GM12878 (cell line): ENCODE measurements at regions not wholly inside any gene's neighbourhood (a gene's known extent, or its start where the extent isn't known, plus 50 kb on each side); places are given as distances from the start of the nearest gene placed in this dataset.

Source experiments
- ATAC-seq: fragments of 200-7000 bp; cut with Tn5 transposase; 3 replicates; pipeline ENCODE4 v1.9.1; 2020; ENCODE audit warnings: mild to moderate bottlenecking, moderate library complexity
- BruUV-seq: library from RNA; stranded (reverse); fragments of 400-500 nt; replicated peaks from 2 replicates; lab custom pipeline; 2021; lab: Mats Ljungman, UMichigan
- CTCF ChIA-PET: fragments of 300-600 bp; sonication (Branson Sonifier 250); formaldehyde crosslinking; extraction: SDS; loops from one replicate; lab custom pipeline; 2021; ENCODE audit warnings: inconsistent platforms; lab: Yijun Ruan, JAX
- POLR2A ChIA-PET: fragments of 350-600 bp; formaldehyde crosslinking; extraction: SDS; loops from one replicate; lab custom pipeline; 2021; ENCODE audit warnings: inconsistent platforms; lab: Charles Lee
- RAD21 ChIA-PET: fragments of 300-600 bp; sonication (Branson Sonifier 250); formaldehyde crosslinking; loops from one replicate; lab custom pipeline; 2023; ENCODE audit warnings: antibody characterized with exemption; ENCODE audit not compliant: unreplicated experiment; lab: Charles Lee
- SMC1A ChIA-PET: fragments of 300-600 bp; sonication (Branson Sonifier 250); formaldehyde crosslinking; loops from one replicate; lab custom pipeline; 2023; ENCODE audit not compliant: unreplicated experiment, uncharacterized antibody; lab: Charles Lee
- DNase-seq: peaks from one replicate; pipeline ENCODE4 v3.0.0-alpha.2; 2011; ENCODE audit warnings: low read depth, low spot score
- FAIRE-seq: peaks from 3 replicates; lab custom pipeline; 2011; peaks lifted over from hg19 to GRCh38; lab: Jason Lieb, UNC
- H2AFZ ChIP-seq: 2 replicates; pipeline ENCODE4 v1.6.0; 2011; ENCODE audit warnings: low read depth, low read length, control low read depth; ENCODE audit not compliant: control insufficient read depth
- H3K27ac ChIP-seq: 2 replicates; pipeline ENCODE4 v1.5.1; 2011; ENCODE audit warnings: control low read depth; ENCODE audit not compliant: control insufficient read depth, insufficient read depth
- H3K27me3 ChIP-seq, 2 experiments: replicated peaks in 1 of 2; 2 replicates each; pipeline versions ENCODE4 v1.6.0 to v1.6.1; 2011; ENCODE audit warnings: low read length in 1 of 2; ENCODE audit not compliant: control insufficient read depth in 2 of 2, insufficient read depth in 2 of 2
- H3K36me3 ChIP-seq, 2 experiments: 2 replicates each; pipeline ENCODE4 v1.5.1; 2011; ENCODE audit warnings: low read length in 1 of 2; ENCODE audit not compliant: control insufficient read depth in 2 of 2, insufficient read depth in 2 of 2
- H3K4me1 ChIP-seq: 2 replicates; pipeline ENCODE4 v1.6.1; 2011; ENCODE audit warnings: mild to moderate bottlenecking, low read length, moderate library complexity, mixed read lengths; ENCODE audit not compliant: control insufficient read depth, insufficient read depth
- H3K4me2 ChIP-seq: 2 replicates; pipeline ENCODE4 v1.6.0; 2011; ENCODE audit warnings: control low read depth; ENCODE audit not compliant: control insufficient read depth, insufficient read depth
- H3K4me3 ChIP-seq: fragments of 200-600 bp; sonication (generic); 2 replicates; pipeline ENCODE4 v1.5.1; 2016
- H3K79me2 ChIP-seq: 2 replicates; pipeline ENCODE4 v1.6.0; 2011; ENCODE audit warnings: low read length; ENCODE audit not compliant: control insufficient read depth, insufficient read depth
- H3K9ac ChIP-seq: 2 replicates; pipeline ENCODE4 v1.8.0; 2011; ENCODE audit warnings: low read length, control low read depth, mixed read lengths; ENCODE audit not compliant: control insufficient read depth, insufficient read depth
- H3K9me3 ChIP-seq: replicated peaks from 3 replicates; pipeline ENCODE4 v1.5.1; 2011; ENCODE audit warnings: mild to moderate bottlenecking, low read length; ENCODE audit not compliant: control insufficient read depth, insufficient read depth
- H4K20me1 ChIP-seq: 2 replicates; pipeline ENCODE4 v1.6.0; 2011; ENCODE audit not compliant: control insufficient read depth, insufficient read depth
- CEBPB ChIP-seq, 2 experiments: fragments of 150-350 bp in 1 of 2; IDR thresholded peaks; 2 replicates each; pipeline ENCODE4 v1.6.1; 2012 to 2014; ENCODE audit warnings: low read depth in 2 of 2, low read length in 2 of 2, borderline replicate concordance in 1 of 2, inconsistent platforms in 1 of 2
- CHD2 ChIP-seq: IDR thresholded peaks from 2 replicates; pipeline ENCODE4 v1.6.1; 2011; ENCODE audit warnings: low read depth, low read length, improper control_type of control experiment, borderline replicate concordance
- CREB1 ChIP-seq: IDR thresholded peaks from 2 replicates; pipeline ENCODE4 v1.6.1; 2012; ENCODE audit warnings: low read depth, mild to moderate bottlenecking, inconsistent platforms
- E2F4 ChIP-seq: IDR thresholded peaks from 2 replicates; pipeline ENCODE4 v1.6.1; 2012; ENCODE audit warnings: low read depth, low read length, improper control_type of control experiment
- ESRRA ChIP-seq: IDR thresholded peaks from 2 replicates; pipeline ENCODE4 v1.6.1; 2012; ENCODE audit warnings: mild to moderate bottlenecking, low read length, improper control_type of control experiment
- JUNB ChIP-seq: IDR thresholded peaks from 2 replicates; pipeline ENCODE4 v1.6.1; 2016; ENCODE audit warnings: antibody characterized with exemption, mild to moderate bottlenecking
- MYB ChIP-seq: fragments of 150-350 bp; IDR thresholded peaks from 2 replicates; pipeline ENCODE4 v1.6.1; 2014; ENCODE audit warnings: mild to moderate bottlenecking, low read depth, low read length, borderline replicate concordance
- NR2C1 ChIP-seq: fragments of 450-650 bp; IDR thresholded peaks from 2 replicates; pipeline ENCODE4 v1.6.1; 2017; ENCODE audit warnings: antibody characterized with exemption, mild to moderate bottlenecking, moderate library complexity
- RB1 ChIP-seq: fragments of 450-650 bp; formaldehyde crosslinking; IDR thresholded peaks from 2 replicates; pipeline ENCODE4 v1.6.1; 2017; ENCODE audit warnings: mild to moderate bottlenecking, borderline replicate concordance
- RUNX3 ChIP-seq: IDR thresholded peaks from 2 replicates; pipeline ENCODE4 v1.6.1; 2012; ENCODE audit warnings: low read length, inconsistent platforms
- ZBED1 ChIP-seq: IDR thresholded peaks from 2 replicates; pipeline ENCODE4 v1.6.1; 2016; ENCODE audit warnings: borderline replicate concordance
- ZBTB11 ChIP-seq: fragments of 450-650 bp; formaldehyde crosslinking; IDR thresholded peaks from 2 replicates; pipeline ENCODE4 v1.5.0; 2022; ENCODE audit warnings: mild to moderate bottlenecking, missing genetic modification characterization
- WGBS: methylation state at CpG from one replicate; pipeline ENCODE4 v1.1.6; 2016; ENCODE audit warnings: low lambda C conversion rate; ENCODE audit not compliant: insufficient replicate concordance, insufficient coverage; ENCODE audit errors: missing lambda C conversion rate; 5-methylcytosine and 5-hydroxymethylcytosine counted together
- in situ Hi-C: fragments of 300-500 bp; cut with MboI; formaldehyde crosslinking; loops from 9 replicates; pipeline ENCODE4 v1.14.3; 2018; ENCODE audit warnings: mixed read lengths
- intact Hi-C: fragments of 100-400 bp; cut with micrococcal nuclease; formaldehyde crosslinking; loops from one replicate; pipeline ENCODE4 v1.14.2; 2022; ENCODE audit not compliant: unreplicated experiment

- Histone ChIP-seq H3K9me3 (no peaks in the 10 kb centered on the region), H3K4me1 (no peaks in the 10 kb centered on the region), H3K4me2 (no peak overlapping the region), H2AFZ (no peak overlapping the region), H3K27ac (no peak overlapping the region)
- FAIRE-seq (no peak), DNase-seq (no peak)
- POLR2A ChIA-PET = interaction anchor here (0.6 kb wide), 1 partner anchor 10 kb away, joined by 3 read pairs; no protein-coding TSS in a partner anchor
- in situ Hi-C loops = no loop called here
- RAD21 ChIA-PET = no interaction called here
- TF ChIP-seq NR2C1 (no peak), JUNB (no peak), CREB1 (no peak), MYB (no peak), RUNX3 (no peak), ZBTB11 (CRISPR knock-in tag) (no peak), ESRRA (no peak), ZBED1 (no peak), CHD2 (no peak), RB1 (no peak), E2F4 (no peak), CEBPB (IDR thresholded peaks at IDR 0.05; ENCODE audit: borderline replicate concordance in 1 of 2, low read depth in 2 of 2, low read length in 2 of 2) (no peak)
- TF ChIP-seq, all 136 proteins: peak for 0
- Histone ChIP-seq H3K9ac (no peak overlapping the region), H3K79me2 (no peaks in the 10 kb centered on the region), H3K36me3 (no peaks in the 10 kb centered on the region), H3K27me3 (no peaks in the 10 kb centered on the region), H3K4me3 (no peak overlapping the region), H4K20me1 (no peaks in the 10 kb centered on the region)
- intact Hi-C loops = no loop called here
- BruUV-seq = no TSS peak
- WGBS = 20% methylated on average over 5 of the region's 5 CpGs
- SMC1A ChIA-PET = no interaction called here
- no peak for ATAC-seq
- CTCF ChIA-PET = no interaction called here
Observed at GRCh38 chr13:105426441-105426840, 1109.0 kb downstream of the EFNB2 start.
